Subcutaneous abdominal adipose tissue (tissue), 5 donors: ENCODE measurements at regions not wholly inside any gene's neighbourhood (a gene's known extent, or its start where the extent isn't known, plus 50 kb on each side); places are given as distances from the start of the nearest gene placed in this dataset.

Experiments
- H3K27ac ChIP-seq: one replicate; pipeline ENCODE4 v1.7.0; 2013; ENCODE audit warnings: low read depth, mild to moderate bottlenecking, inconsistent platforms, low read length, moderate library complexity
- H3K27me3 ChIP-seq, 5 donors: one replicate each; pipeline ENCODE4 v1.7.0; 2013; ENCODE audit warnings: low read length in 5 of 5, inconsistent platforms in 1 of 5; ENCODE audit not compliant: control insufficient read depth in 5 of 5, insufficient read depth in 4 of 5
- H3K36me3 ChIP-seq, 5 donors: one replicate each; pipeline ENCODE4 v1.7.0; 2013; ENCODE audit warnings: low read length in 5 of 5; ENCODE audit not compliant: control insufficient read depth in 5 of 5, insufficient read depth in 5 of 5
- H3K4me1 ChIP-seq, 5 donors: one replicate each; pipeline ENCODE4 v1.7.0; 2013; ENCODE audit warnings: low read length in 5 of 5, mild to moderate bottlenecking in 3 of 5, moderate library complexity in 1 of 5; ENCODE audit not compliant: control insufficient read depth in 5 of 5, insufficient read depth in 5 of 5
- H3K4me3 ChIP-seq, 5 donors: one replicate each; pipeline ENCODE4 v1.7.0; 2013; ENCODE audit warnings: low read length in 5 of 5, low read depth in 1 of 5
- H3K9ac ChIP-seq, 5 donors: one replicate each; pipeline ENCODE4 v1.7.0; 2013; ENCODE audit warnings: low read length in 5 of 5, mild to moderate bottlenecking in 4 of 5, moderate library complexity in 3 of 5
- H3K9me3 ChIP-seq, 5 donors: one replicate each; pipeline ENCODE4 v1.7.0; 2013; ENCODE audit warnings: low read length in 5 of 5; ENCODE audit not compliant: control insufficient read depth in 5 of 5
- donor health status: healthy.
- donor health status: healthy.
- donor health status: healthy.
- donor health status: healthy.
- donor health status: healthy.

DNA sequence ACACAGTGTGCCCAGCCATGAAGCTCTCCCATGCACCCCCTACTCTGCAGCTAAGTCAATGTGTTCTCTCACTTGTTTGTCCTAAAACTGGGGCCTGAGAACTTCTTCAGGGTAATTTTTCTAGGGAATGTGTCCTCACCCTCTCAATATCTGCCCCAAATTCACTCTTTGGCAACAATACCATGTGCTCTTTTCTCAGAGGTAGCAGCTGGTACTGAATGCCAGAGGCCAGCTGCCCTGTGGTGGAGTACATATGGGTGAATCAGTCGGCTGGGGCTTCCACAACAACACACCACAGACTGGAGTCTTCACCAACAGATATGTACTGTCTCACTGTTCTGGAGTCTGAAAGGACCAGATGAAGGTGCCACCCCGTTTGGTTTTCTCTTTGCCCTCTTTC, 97.7 kb upstream of the TOP3B start:
- Histone ChIP-seq H3K4me3 (no peak overlapping the region), H3K9ac (no peak overlapping the region), H3K36me3 (no peaks in the 10 kb centered on the region), H3K4me1 (no peaks in the 10 kb centered on the region), H3K27ac (no peak overlapping the region), H3K9me3 (no peaks in the 10 kb centered on the region), H3K27me3 (peaks cover 0 to 13% (median 7%) of the 10 kb centered on the region in 5 donors)

DNA sequence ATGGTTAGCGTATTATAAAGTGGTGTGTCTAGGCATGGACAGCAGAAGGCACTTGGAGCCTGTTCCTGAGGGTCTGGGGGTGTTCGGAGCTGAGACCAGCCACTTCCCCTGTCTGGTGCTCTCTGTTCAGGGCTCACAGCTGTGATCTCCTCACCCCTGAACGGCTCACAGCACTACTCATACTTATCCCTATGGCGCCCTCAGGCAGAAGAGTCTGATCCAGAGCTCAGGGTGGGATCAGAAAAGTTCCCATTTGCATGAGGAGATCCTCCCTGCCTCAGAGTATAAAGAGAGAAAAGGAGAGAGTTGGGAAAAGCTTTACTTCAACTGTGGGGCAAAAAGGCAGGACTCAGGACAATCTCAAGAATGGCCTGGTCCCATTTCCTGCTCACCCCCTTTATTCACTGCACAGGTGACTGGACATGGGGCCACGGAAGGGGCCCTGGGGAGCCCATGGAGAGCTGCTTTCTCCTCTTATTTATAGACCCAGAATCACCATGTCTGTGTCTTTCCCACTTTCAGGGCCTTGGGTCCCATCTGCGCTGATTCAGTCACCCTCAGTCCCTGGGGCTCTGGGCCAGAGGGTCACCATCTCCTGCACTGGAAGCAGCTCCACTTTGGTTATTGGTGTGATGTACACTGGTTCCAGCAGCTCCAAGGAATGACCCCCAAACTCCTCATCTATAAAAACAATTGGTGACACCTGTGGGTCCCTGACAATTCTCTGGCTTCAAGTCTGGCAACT, 97.0 kb upstream of the TOP3B start:
- H3K27me3 ChIP-seq = peaks cover 0 to 15% (median 8%) of the 10 kb centered on the region in 5 donors
- no peak overlapping the region for H3K27ac ChIP-seq
- H3K4me3 ChIP-seq = no peak overlapping the region
- H3K9ac ChIP-seq = no peak overlapping the region
- H3K36me3 ChIP-seq = no peaks in the 10 kb centered on the region
- no peaks in the 10 kb centered on the region for H3K4me1 ChIP-seq
- H3K9me3 ChIP-seq = no peaks in the 10 kb centered on the region

- Histone ChIP-seq H3K27ac (no peak overlapping the region), H3K4me1 (no peaks in the 10 kb centered on the region), H3K27me3 (peaks cover 0 to 22% (median 5%) of the 10 kb centered on the region in 5 donors), H3K9ac (no peak overlapping the region), H3K4me3 (no peak overlapping the region), H3K36me3 (no peaks in the 10 kb centered on the region), H3K9me3 (no peaks in the 10 kb centered on the region)
These were observed 95.7 kb upstream of the TOP3B start for GRCh38 chr22:22078329-22078728.

- Histone ChIP-seq H3K4me3 (no peak overlapping the region), H3K9me3 (no peaks in the 10 kb centered on the region), H3K36me3 (no peaks in the 10 kb centered on the region), H3K27me3 (peaks cover 0 to 22% (median 5%) of the 10 kb centered on the region in 5 donors), H3K27ac (no peak overlapping the region), H3K9ac (no peak overlapping the region), H3K4me1 (no peaks in the 10 kb centered on the region)
These were observed 94.5 kb upstream of the TOP3B start for GRCh38 chr22:22076932-22077703.

DNA sequence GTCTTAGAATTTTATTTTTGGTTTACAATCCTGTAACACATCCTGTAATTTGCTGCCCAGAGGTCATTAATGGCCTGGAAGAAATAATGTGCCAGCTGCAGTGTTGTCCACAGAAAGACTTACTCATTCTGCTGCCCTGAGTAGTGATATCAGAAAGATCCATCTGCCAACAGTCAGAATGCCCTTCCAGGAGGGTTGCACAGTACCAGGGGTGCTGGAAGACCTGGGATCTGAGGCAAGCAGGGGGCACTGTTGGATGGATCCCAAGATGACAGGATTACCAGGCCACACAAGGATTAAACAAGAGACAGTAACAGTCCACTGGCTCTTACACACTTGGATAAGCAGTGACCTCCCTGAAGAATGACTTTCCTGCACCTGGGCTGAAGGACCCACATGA, 93.8 kb upstream of the TOP3B start:
- Histone ChIP-seq H3K4me1 (no peaks in the 10 kb centered on the region), H3K27ac (no peak overlapping the region)

GRCh38 chr22:22075382-22076163, 93.0 kb upstream of the TOP3B start:
- Histone ChIP-seq H3K4me1 (no peaks in the 10 kb centered on the region), H3K9ac (no peak overlapping the region), H3K27me3 (peaks cover 0 to 18% (median 5%) of the 10 kb centered on the region in 5 donors), H3K27ac (no peak overlapping the region), H3K4me3 (no peak overlapping the region), H3K36me3 (no peaks in the 10 kb centered on the region), H3K9me3 (no peaks in the 10 kb centered on the region)

More for the DNA sequence above, 93.8 kb upstream of the TOP3B start:
- Histone ChIP-seq H3K4me3 (no peak overlapping the region), H3K36me3 (no peaks in the 10 kb centered on the region), H3K9me3 (no peaks in the 10 kb centered on the region), H3K9ac (no peak overlapping the region), H3K27me3 (peaks cover 0 to 22% (median 5%) of the 10 kb centered on the region in 5 donors)

DNA sequence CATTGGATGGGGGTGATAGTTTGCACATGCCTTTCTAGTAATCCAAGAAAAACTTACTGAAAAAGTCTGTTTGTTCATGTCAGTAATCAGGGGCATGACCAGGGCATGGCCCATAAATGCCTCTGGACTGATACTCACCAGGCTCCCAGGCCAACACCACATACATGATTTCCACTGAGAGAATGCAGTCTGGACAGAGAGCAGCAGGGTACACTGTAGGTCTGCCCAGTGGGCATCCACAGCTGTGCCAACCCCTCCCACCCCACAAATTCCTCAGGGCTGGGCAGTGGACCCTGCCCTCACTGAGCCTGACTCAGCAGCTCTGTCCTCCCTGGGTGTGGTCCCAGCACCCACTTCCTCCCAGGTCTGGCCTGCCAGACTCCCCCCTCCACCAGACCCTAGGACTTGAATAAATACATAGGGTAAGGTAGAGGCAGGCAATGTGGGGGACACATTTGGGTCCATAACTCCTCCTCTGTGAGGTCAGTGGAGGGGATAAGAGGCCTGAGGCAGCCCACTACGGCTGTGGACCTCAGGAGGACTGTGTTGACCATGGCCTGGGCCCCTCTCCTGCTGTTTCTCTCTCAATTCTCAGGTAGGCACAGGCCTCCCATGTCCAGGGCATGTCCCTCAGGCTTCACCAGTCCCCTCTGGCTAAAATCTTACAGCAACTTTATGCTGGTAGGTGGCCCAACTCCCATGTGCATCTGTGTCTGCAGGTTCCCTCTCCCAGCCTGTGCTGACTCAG, 92.2 kb upstream of the TOP3B start:
- Histone ChIP-seq H3K9me3 (no peaks in the 10 kb centered on the region), H3K9ac (no peak overlapping the region), H3K4me1 (no peaks in the 10 kb centered on the region), H3K27ac (no peak overlapping the region), H3K27me3 (peaks cover 0 to 12% (median 5%) of the 10 kb centered on the region in 5 donors), H3K36me3 (no peaks in the 10 kb centered on the region), H3K4me3 (no peak overlapping the region)

DNA sequence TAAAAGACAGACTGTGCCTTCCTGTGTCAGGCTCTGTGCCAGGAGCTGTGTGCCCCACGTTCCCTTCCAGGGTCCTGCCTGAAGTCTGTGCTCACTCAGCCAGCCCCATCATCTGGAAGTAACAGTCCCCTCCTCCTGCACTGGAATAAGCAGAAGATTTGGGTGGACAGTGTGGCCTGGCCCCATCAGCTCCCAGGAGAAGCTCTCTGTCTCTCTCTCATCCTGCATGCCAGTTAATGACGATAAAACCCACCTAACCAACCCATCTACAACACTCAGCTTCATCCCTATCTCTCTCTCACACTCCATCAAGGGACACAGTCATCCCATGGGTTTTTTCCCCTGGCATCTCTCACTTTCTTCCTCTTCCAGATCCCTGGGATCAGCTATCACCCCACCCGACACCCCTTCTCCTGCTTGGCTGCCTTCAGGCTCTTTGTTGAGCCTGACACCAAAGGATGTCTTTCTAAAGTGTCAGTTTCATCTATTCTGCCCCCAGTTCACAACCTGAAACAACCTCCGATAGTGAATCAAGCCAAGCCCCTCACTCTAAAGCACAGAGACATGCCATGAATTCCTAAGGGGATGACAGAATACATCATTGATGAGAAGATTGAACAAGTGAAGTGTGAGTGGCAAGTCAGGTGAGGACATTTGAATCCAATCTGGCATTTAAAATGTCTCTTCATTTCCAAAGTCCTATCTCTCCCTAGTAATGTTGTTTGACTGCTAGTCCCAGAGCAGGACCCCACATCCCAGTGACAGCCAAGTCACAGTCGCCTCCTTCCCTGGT, 91.4 kb upstream of the TOP3B start:
- H3K9me3 ChIP-seq = no peaks in the 10 kb centered on the region
- peaks cover 0 to 12% (median 5%) of the 10 kb centered on the region in 5 donors for H3K27me3 ChIP-seq
- H3K4me3 ChIP-seq = no peak overlapping the region
- no peaks in the 10 kb centered on the region for H3K4me1 ChIP-seq
- no peaks in the 10 kb centered on the region for H3K36me3 ChIP-seq
- H3K27ac ChIP-seq = no peak overlapping the region
- no peak overlapping the region for H3K9ac ChIP-seq
